ENCODE measurements at regions not wholly inside any gene's neighbourhood (a gene's known extent, or its start where the extent isn't known, plus 50 kb on each side); places are given as distances from the start of the nearest gene placed in this dataset.

DNA sequence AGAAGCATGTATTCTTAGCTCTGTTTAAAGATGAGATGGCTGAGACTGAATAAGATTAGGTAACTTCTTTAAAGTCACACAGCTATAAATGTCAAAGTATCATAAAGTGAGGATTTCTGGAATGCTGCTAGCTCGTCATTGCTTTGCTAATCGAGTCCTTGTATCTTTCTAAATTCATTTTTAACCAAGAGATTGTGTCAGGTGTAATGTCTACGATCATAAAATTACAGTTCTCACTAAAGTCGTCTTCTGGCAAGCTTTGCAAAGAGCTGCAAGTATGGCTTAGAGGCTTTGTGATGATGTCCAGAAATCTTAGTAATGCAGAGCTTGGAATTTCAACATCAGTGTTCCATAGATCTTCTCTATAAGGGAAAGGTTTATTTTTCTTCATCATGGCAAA, 569.8 kb downstream of the LMO4 start:
- Histone ChIP-seq H2AFZ (ENCODE audit: low read length) (no peak overlapping the region), H3K27me3 (ENCODE audit: control insufficient read depth, insufficient read depth, low read length) (no peaks in the 10 kb centered on the region), H3K4me1 (ENCODE audit: control insufficient read depth, extremely low read depth, insufficient read depth, low read length) (no peaks in the 10 kb centered on the region), H3K4me2 (ENCODE audit: extremely low read depth, insufficient read depth, low read length) (no peak overlapping the region), H3K4me3 (replicated peaks in 1 of 4; ENCODE audit: control extremely low read depth in 1 of 4, insufficient read depth in 1 of 4, low read depth in 3 of 4, low read length in 4 of 4) (no peak overlapping the region), H3K9me3 (ENCODE audit: control insufficient read depth, insufficient read depth, low read depth, low read length) (no peaks in the 10 kb centered on the region), H4K20me1 (ENCODE audit: control insufficient read depth, extremely low read depth, insufficient read depth, low read length) (no peaks in the 10 kb centered on the region), H3K9ac (ENCODE audit: insufficient read depth, low read length) (no peak overlapping the region), H3K79me2 (ENCODE audit: control insufficient read depth, insufficient read depth, low read length) (no peaks in the 10 kb centered on the region), H3K27ac (ENCODE audit: insufficient read depth, low read length) (no peak overlapping the region), H3K36me3 (ENCODE audit: control insufficient read depth, insufficient read depth, low read length) (no peaks in the 10 kb centered on the region)
- DNase-seq (ENCODE audit: low read depth in 2 of 2): no peak
- TF ChIP-seq, protein P1, sequence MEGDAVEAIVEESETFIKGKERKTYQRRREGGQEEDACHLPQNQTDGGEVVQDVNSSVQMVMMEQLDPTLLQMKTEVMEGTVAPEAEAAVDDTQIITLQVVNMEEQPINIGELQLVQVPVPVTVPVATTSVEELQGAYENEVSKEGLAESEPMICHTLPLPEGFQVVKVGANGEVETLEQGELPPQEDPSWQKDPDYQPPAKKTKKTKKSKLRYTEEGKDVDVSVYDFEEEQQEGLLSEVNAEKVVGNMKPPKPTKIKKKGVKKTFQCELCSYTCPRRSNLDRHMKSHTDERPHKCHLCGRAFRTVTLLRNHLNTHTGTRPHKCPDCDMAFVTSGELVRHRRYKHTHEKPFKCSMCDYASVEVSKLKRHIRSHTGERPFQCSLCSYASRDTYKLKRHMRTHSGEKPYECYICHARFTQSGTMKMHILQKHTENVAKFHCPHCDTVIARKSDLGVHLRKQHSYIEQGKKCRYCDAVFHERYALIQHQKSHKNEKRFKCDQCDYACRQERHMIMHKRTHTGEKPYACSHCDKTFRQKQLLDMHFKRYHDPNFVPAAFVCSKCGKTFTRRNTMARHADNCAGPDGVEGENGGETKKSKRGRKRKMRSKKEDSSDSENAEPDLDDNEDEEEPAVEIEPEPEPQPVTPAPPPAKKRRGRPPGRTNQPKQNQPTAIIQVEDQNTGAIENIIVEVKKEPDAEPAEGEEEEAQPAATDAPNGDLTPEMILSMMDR (conservative IDR thresholded peaks at IDR 0.05 in 1 of 2, IDR thresholded peaks at IDR 0.05 in 1 of 2; ENCODE audit: low read depth in 1 of 2, low read length in 2 of 2): no peak
- TF ChIP-seq EZH2 (IDR thresholded peaks at IDR 0.05; ENCODE audit: low read length, missing control alignments): no peak

DNA sequence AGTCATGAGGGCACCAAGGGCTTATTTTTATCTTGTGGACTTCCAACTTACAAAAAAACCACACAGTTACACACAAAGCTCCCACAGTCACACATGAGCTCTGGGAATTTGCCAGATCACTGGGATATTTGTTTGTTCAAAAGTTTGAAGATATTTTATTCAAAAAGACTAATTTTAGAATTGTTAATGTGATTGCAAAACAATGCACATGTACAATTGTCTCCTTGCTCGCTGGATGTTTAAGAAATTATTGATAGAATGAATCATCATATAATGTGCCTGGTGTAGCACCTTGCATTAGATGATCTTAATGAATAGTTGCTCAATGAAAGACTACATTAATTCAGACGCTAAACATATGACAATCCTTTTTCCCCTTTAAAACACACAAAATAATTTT, 570.3 kb downstream of the LMO4 start:
- Histone ChIP-seq H3K27me3 (ENCODE audit: control insufficient read depth, insufficient read depth, low read length) (no peaks in the 10 kb centered on the region), H3K79me2 (ENCODE audit: control insufficient read depth, insufficient read depth, low read length) (no peaks in the 10 kb centered on the region), H3K4me1 (ENCODE audit: control insufficient read depth, extremely low read depth, insufficient read depth, low read length) (no peaks in the 10 kb centered on the region), H3K9ac (ENCODE audit: insufficient read depth, low read length) (no peak overlapping the region), H2AFZ (ENCODE audit: low read length) (no peak overlapping the region), H4K20me1 (ENCODE audit: control insufficient read depth, extremely low read depth, insufficient read depth, low read length) (no peaks in the 10 kb centered on the region), H3K4me2 (ENCODE audit: extremely low read depth, insufficient read depth, low read length) (no peak overlapping the region), H3K27ac (ENCODE audit: insufficient read depth, low read length) (no peak overlapping the region), H3K36me3 (ENCODE audit: control insufficient read depth, insufficient read depth, low read length) (no peaks in the 10 kb centered on the region), H3K4me3 (replicated peaks in 1 of 4; ENCODE audit: control extremely low read depth in 1 of 4, insufficient read depth in 1 of 4, low read depth in 3 of 4, low read length in 4 of 4) (no peak overlapping the region), H3K9me3 (ENCODE audit: control insufficient read depth, insufficient read depth, low read depth, low read length) (no peaks in the 10 kb centered on the region)
- TF ChIP-seq, protein P1 (conservative IDR thresholded peaks at IDR 0.05 in 1 of 2, IDR thresholded peaks at IDR 0.05 in 1 of 2; ENCODE audit: low read depth in 1 of 2, low read length in 2 of 2): no peak
- no peak for TF ChIP-seq EZH2 (IDR thresholded peaks at IDR 0.05; ENCODE audit: low read length, missing control alignments)
- no peak for DNase-seq (ENCODE audit: low read depth in 2 of 2)

DNA sequence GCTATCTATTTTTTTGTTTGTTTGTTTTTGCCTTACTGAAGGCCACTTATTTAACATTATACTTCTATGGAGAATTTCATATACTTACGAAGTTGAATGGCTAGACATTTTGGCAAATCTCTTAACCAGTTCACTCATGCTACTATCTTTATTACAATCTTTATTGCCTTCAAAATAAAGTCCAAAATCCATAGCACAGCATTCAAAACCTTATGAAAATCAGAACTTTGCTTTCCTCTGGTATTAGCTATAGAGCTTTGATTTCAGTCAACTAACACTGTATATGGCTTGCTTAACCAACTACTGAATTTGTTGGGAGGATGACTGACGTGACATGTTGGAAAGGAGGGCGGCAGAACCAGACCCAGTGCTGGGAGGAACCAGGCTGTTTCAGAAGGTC, 571.1 kb downstream of the LMO4 start:
- Histone ChIP-seq H3K4me1 (ENCODE audit: control insufficient read depth, extremely low read depth, insufficient read depth, low read length) (no peaks in the 10 kb centered on the region), H2AFZ (ENCODE audit: low read length) (no peak overlapping the region), H3K27ac (ENCODE audit: insufficient read depth, low read length) (no peak overlapping the region), H3K4me2 (ENCODE audit: extremely low read depth, insufficient read depth, low read length) (no peak overlapping the region), H3K27me3 (ENCODE audit: control insufficient read depth, insufficient read depth, low read length) (no peaks in the 10 kb centered on the region), H3K9ac (ENCODE audit: insufficient read depth, low read length) (no peak overlapping the region), H3K9me3 (ENCODE audit: control insufficient read depth, insufficient read depth, low read depth, low read length) (no peaks in the 10 kb centered on the region), H3K79me2 (ENCODE audit: control insufficient read depth, insufficient read depth, low read length) (no peaks in the 10 kb centered on the region), H3K36me3 (ENCODE audit: control insufficient read depth, insufficient read depth, low read length) (no peaks in the 10 kb centered on the region), H4K20me1 (ENCODE audit: control insufficient read depth, extremely low read depth, insufficient read depth, low read length) (no peaks in the 10 kb centered on the region), H3K4me3 (replicated peaks in 1 of 4; ENCODE audit: control extremely low read depth in 1 of 4, insufficient read depth in 1 of 4, low read depth in 3 of 4, low read length in 4 of 4) (no peak overlapping the region)
- DNase-seq (ENCODE audit: low read depth in 2 of 2): no peak
- TF ChIP-seq EZH2 (IDR thresholded peaks at IDR 0.05; ENCODE audit: low read length, missing control alignments): no peak
- TF ChIP-seq, protein P1 (conservative IDR thresholded peaks at IDR 0.05 in 1 of 2, IDR thresholded peaks at IDR 0.05 in 1 of 2; ENCODE audit: low read depth in 1 of 2, low read length in 2 of 2): no peak

Data from fibroblast of lung (primary cell).